H1 (cell line): ENCODE measurements at regions not wholly inside any gene's neighbourhood (a gene's known extent, or its start where the extent isn't known, plus 50 kb on each side); places are given as distances from the start of the nearest gene placed in this dataset.

Experiments used
- ATF3 ChIP-seq: IDR thresholded peaks from 2 replicates; pipeline ENCODE4 v1.6.1; 2011; ENCODE audit warnings: low read depth, mild to moderate bottlenecking, low read length; ENCODE audit not compliant: insufficient read depth
- CBX8 ChIP-seq: fragments of 300-800, 300-1000 bp; sonication (generic); IDR thresholded peaks from 2 replicates; pipeline ENCODE4 v1.7.1; 2016; ENCODE audit warnings: low read depth, low read length, borderline replicate concordance
- EP300 ChIP-seq, 2 experiments: IDR thresholded peaks; 1 replicate in 1 of 2; 2 replicates in 1 of 2; pipeline ENCODE4 v1.6.1; 2011 to 2012; ENCODE audit warnings: low read depth in 2 of 2, low read length in 2 of 2, mild to moderate bottlenecking in 2 of 2, borderline replicate concordance in 1 of 2, inconsistent platforms in 1 of 2, moderate library complexity in 1 of 2
- HDAC6 ChIP-seq: IDR thresholded peaks from one replicate; pipeline ENCODE4 v1.7.1; 2012; ENCODE audit warnings: low read depth, mild to moderate bottlenecking, inconsistent platforms, low read length, moderate library complexity
- NRF1 ChIP-seq: IDR thresholded peaks from 2 replicates; pipeline ENCODE4 v1.6.1; 2011; ENCODE audit warnings: mild to moderate bottlenecking, low read depth, low read length, improper control_type of control experiment
- POLR2A ChIP-seq, 2 experiments: IDR thresholded peaks; 1 replicate in 1 of 2; 2 replicates in 1 of 2; pipeline ENCODE4 v1.6.1; 2011; ENCODE audit warnings: low read depth in 2 of 2, low read length in 2 of 2, mild to moderate bottlenecking in 2 of 2; ENCODE audit errors: control extremely low read depth in 1 of 2
- POLR2AphosphoS5 ChIP-seq: IDR thresholded peaks from 2 replicates; pipeline ENCODE4 v1.6.1; 2011; ENCODE audit warnings: low read depth, low read length
- RXRA ChIP-seq: IDR thresholded peaks from 2 replicates; pipeline ENCODE4 v1.6.1; 2011; ENCODE audit warnings: low read depth, mild to moderate bottlenecking, low read length, moderate library complexity; ENCODE audit not compliant: insufficient read depth
- SUZ12 ChIP-seq: fragments of 200-600 bp; sonication (generic); IDR thresholded peaks from 2 replicates; pipeline ENCODE4 v1.6.1; 2012; ENCODE audit warnings: mild to moderate bottlenecking, inconsistent platforms, low read length, moderate library complexity, mixed read lengths
- TBP ChIP-seq: IDR thresholded peaks from 2 replicates; pipeline ENCODE4 v1.6.1; 2011; ENCODE audit warnings: low read depth, low read length, improper control_type of control experiment

GRCh38 chr16:27670071-27670810 lies 120.3 kb downstream of the KATNIP start (continued):
- TF ChIP-seq POLR2A (IDR thresholded peaks at IDR 0.05; ENCODE audit: control extremely low read depth in 1 of 2, low read depth in 2 of 2, low read length in 2 of 2) = no peak
- no peak for TF ChIP-seq RXRA
- TF ChIP-seq HDAC6 = no peak
- TF ChIP-seq CBX8 = no peak
- no peak for TF ChIP-seq NRF1
- no peak for TF ChIP-seq EP300 (IDR thresholded peaks at IDR 0.05; ENCODE audit: borderline replicate concordance in 1 of 2, low read depth in 2 of 2, low read length in 2 of 2)
- TF ChIP-seq SUZ12 = no peak
- TF ChIP-seq ATF3 = no peak
- no peak for TF ChIP-seq POLR2AphosphoS5
- TF ChIP-seq TBP = no peak
